ENCODE measurements at regions not wholly inside any gene's neighbourhood (a gene's known extent, or its start where the extent isn't known, plus 50 kb on each side); places are given as distances from the start of the nearest gene placed in this dataset.

GRCh38 chr9:108178318-108178717, 677.5 kb downstream of the ACTL7B start:
- Histone ChIP-seq H3K36me3 (replicated peaks in 1 of 2) (no peaks in the 10 kb centered on the region), H3K27ac (no peak overlapping the region), H3K27me3 (no peaks in the 10 kb centered on the region), H3K4me3 (no peak overlapping the region), H3K9me3 (replicated peaks in 1 of 3) (no peaks in the 10 kb centered on the region), H3K4me1 (replicated peaks in 1 of 2) (no peaks in the 10 kb centered on the region)
- TF ChIP-seq CTCF (IDR thresholded peaks at IDR 0.05), result no peak
- no peak for TF ChIP-seq POLR2A (IDR thresholded peaks at IDR 0.05)
- 80 to 89% (median 85%) methylated on average over 4 of the region's 4 CpGs for WGBS, 4 donors
- no peak for DNase-seq
- intact Hi-C loops (cut with DNase I), result no loop called here

- Histone ChIP-seq H3K4me3 (no peak overlapping the region), H3K9me3 (replicated peaks in 1 of 3) (no peaks in the 10 kb centered on the region), H3K4me1 (replicated peaks in 1 of 2) (no peaks in the 10 kb centered on the region), H3K27ac (no peak overlapping the region), H3K27me3 (no peaks in the 10 kb centered on the region), H3K36me3 (replicated peaks in 1 of 2) (no peaks in the 10 kb centered on the region)
- no peak for DNase-seq
- 65 to 69% (median 66%) methylated on average over 2 to 3 of the region's 3 CpGs for whole genome bisulfite sequencing, 4 donors
- intact Hi-C loops (cut with DNase I), result no loop called here
- TF ChIP-seq CTCF (IDR thresholded peaks at IDR 0.05), result no peak
- TF ChIP-seq POLR2A (IDR thresholded peaks at IDR 0.05), result no peak
Measured at GRCh38 chr9:108168236-108168850, 678.8 kb upstream of the KLF4 start.

GRCh38 chr9:108167136-108167900, 677.7 kb upstream of the KLF4 start:
- intact Hi-C loops (cut with DNase I), result no loop called here
- H3K9me3 ChIP-seq (replicated peaks in 1 of 3), result no peaks in the 10 kb centered on the region
- no peaks in the 10 kb centered on the region for H3K4me1 ChIP-seq (replicated peaks in 1 of 2)
- H3K27me3 ChIP-seq, result no peaks in the 10 kb centered on the region
- no peak for DNase-seq
- H3K27ac ChIP-seq, result no peak overlapping the region
- no peak for TF ChIP-seq CTCF (IDR thresholded peaks at IDR 0.05)
- no peak for TF ChIP-seq POLR2A (IDR thresholded peaks at IDR 0.05)
- WGBS, 4 donors, result 70 to 92% (median 78%) methylated on average over 5 of the region's 5 CpGs
- H3K36me3 ChIP-seq (replicated peaks in 1 of 2), result no peaks in the 10 kb centered on the region
- no peak overlapping the region for H3K4me3 ChIP-seq

GRCh38 chr9:108166519-108166918, 677.0 kb upstream of the KLF4 start:
- DNase-seq, result no peak
- H3K9me3 ChIP-seq (replicated peaks in 1 of 3), result no peaks in the 10 kb centered on the region
- intact Hi-C loops (cut with DNase I), result no loop called here
- 78 to 79% (median 78%) methylated on average over 2 of the region's 2 CpGs for WGBS, 4 donors
- H3K36me3 ChIP-seq (replicated peaks in 1 of 2), result no peaks in the 10 kb centered on the region
- no peaks in the 10 kb centered on the region for H3K27me3 ChIP-seq
- TF ChIP-seq POLR2A (IDR thresholded peaks at IDR 0.05) (no peak), CTCF (IDR thresholded peaks at IDR 0.05) (no peak)
- H3K4me1 ChIP-seq (replicated peaks in 1 of 2), result peaks cover 0 to 3% of the 10 kb centered on the region in 2 donors
- no peak overlapping the region for H3K27ac ChIP-seq
- H3K4me3 ChIP-seq, result no peak overlapping the region

All from adrenal gland (tissue), 9 donors.